GM23248 (cell line): ENCODE measurements at regions not wholly inside any gene's neighbourhood (a gene's known extent, or its start where the extent isn't known, plus 50 kb on each side); places are given as distances from the start of the nearest gene placed in this dataset.

Source experiments
- DNase-seq: peaks from one replicate; pipeline ENCODE4 v3.0.0-alpha.2; 2015
- H2AFZ ChIP-seq: fragments of 200-600 bp; sonication (generic); 2 replicates; pipeline ENCODE4 v1.6.1; 2016; ENCODE audit warnings: antibody characterized with exemption
- H3F3A ChIP-seq: fragments of 200-600 bp; sonication (generic); 2 replicates; pipeline ENCODE4 v1.6.1; 2016; ENCODE audit warnings: mild to moderate bottlenecking, antibody characterized with exemption, mixed run types; ENCODE audit not compliant: insufficient read depth
- H3K27ac ChIP-seq: fragments of 200-600 bp; sonication (generic); 2 replicates; pipeline ENCODE4 v1.5.1; 2016; ENCODE audit warnings: mild to moderate bottlenecking
- H3K27me3 ChIP-seq: fragments of 200-600 bp; sonication (generic); replicated peaks from 2 replicates; pipeline ENCODE4 v1.6.1; 2016; ENCODE audit warnings: mild to moderate bottlenecking; ENCODE audit not compliant: insufficient read depth
- H3K36me3 ChIP-seq: fragments of 200-600 bp; sonication (generic); 2 replicates; pipeline ENCODE4 v1.6.1; 2016; ENCODE audit warnings: low read depth, mild to moderate bottlenecking
- H3K4me1 ChIP-seq: fragments of 200-600 bp; sonication (generic); 2 replicates; pipeline ENCODE4 v1.6.1; 2016; ENCODE audit warnings: mild to moderate bottlenecking; ENCODE audit not compliant: insufficient read depth
- H3K4me2 ChIP-seq: fragments of 200-600 bp; sonication (generic); one replicate; pipeline ENCODE4 v1.6.1; 2016; ENCODE audit warnings: mild to moderate bottlenecking; ENCODE audit not compliant: unreplicated experiment
- H3K4me3 ChIP-seq: fragments of 200-600 bp; sonication (generic); 2 replicates; pipeline ENCODE4 v1.5.1; 2016; ENCODE audit warnings: mild to moderate bottlenecking
- H3K79me2 ChIP-seq: fragments of 200-600 bp; sonication (generic); 2 replicates; pipeline ENCODE4 v1.6.1; 2016; ENCODE audit warnings: mild to moderate bottlenecking; ENCODE audit not compliant: insufficient read depth
- H3K9ac ChIP-seq: fragments of 200-600 bp; sonication (generic); 2 replicates; pipeline ENCODE4 v1.6.1; 2016; ENCODE audit warnings: mild to moderate bottlenecking
- H3K9me2 ChIP-seq: fragments of 200-600 bp; sonication (generic); 2 replicates; pipeline ENCODE4 v1.6.1; 2016; ENCODE audit warnings: mixed run types, mild to moderate bottlenecking, moderate library complexity; ENCODE audit not compliant: insufficient read depth
- H3K9me3 ChIP-seq: fragments of 200-600 bp; sonication (generic); one replicate; pipeline ENCODE4 v1.6.1; 2017; ENCODE audit warnings: low read depth
- H4K20me1 ChIP-seq: fragments of 200-600 bp; sonication (generic); 2 replicates; pipeline ENCODE4 v1.6.0; 2016; ENCODE audit not compliant: insufficient read depth
- EZH2 ChIP-seq: fragments of 200-600 bp; sonication (generic); IDR thresholded peaks from 2 replicates; pipeline ENCODE4 v1.6.1; 2018; ENCODE audit warnings: antibody characterized with exemption, mild to moderate bottlenecking; ENCODE audit not compliant: insufficient read depth, poor library complexity, severe bottlenecking
- EZH2phosphoT487 ChIP-seq: fragments of 200-600 bp; sonication (generic); IDR thresholded peaks from 2 replicates; pipeline ENCODE4 v1.6.1; 2018; ENCODE audit warnings: antibody characterized with exemption, moderate library complexity, mild to moderate bottlenecking, low read depth; ENCODE audit not compliant: insufficient read depth
- WGBS, 2 experiments: methylation state at CpG; one replicate each; pipeline ENCODE4 v1.1.6; 2015 to 2017; ENCODE audit warnings: low lambda C conversion rate in 2 of 2, low coverage in 1 of 2; ENCODE audit errors: missing lambda C conversion rate in 2 of 2; 5-methylcytosine and 5-hydroxymethylcytosine counted together
- in situ Hi-C: fragments of 300-500 bp; cut with MboI; formaldehyde crosslinking; loops from 2 replicates; pipeline ENCODE4 v1.15.0; 2020

GRCh38 chr19:34596115-34596514 lies 80.8 kb downstream of the SCGB2B2 start:
- no peaks in the 10 kb centered on the region for H4K20me1 ChIP-seq
- no peak for DNase-seq
- H3K9me2 ChIP-seq = no peaks in the 10 kb centered on the region
- H3K4me2 ChIP-seq = no peak overlapping the region
- H3K27ac ChIP-seq = no peak overlapping the region
- no peak overlapping the region for H3K9ac ChIP-seq
- no peak overlapping the region for H2AFZ ChIP-seq
- no peaks in the 10 kb centered on the region for H3K27me3 ChIP-seq
- in situ Hi-C loops = no loop called here
- H3K4me1 ChIP-seq = no peaks in the 10 kb centered on the region
- WGBS, 2 experiments = 65 to 68% methylated on average over 13 of the region's 13 CpGs
- no peak overlapping the region for H3K4me3 ChIP-seq
- H3K36me3 ChIP-seq = no peaks in the 10 kb centered on the region
- H3F3A ChIP-seq = no peaks in the 10 kb centered on the region
- TF ChIP-seq EZH2 = no peak
- TF ChIP-seq EZH2phosphoT487 = no peak
- H3K9me3 ChIP-seq = no peaks in the 10 kb centered on the region
- H3K79me2 ChIP-seq = no peaks in the 10 kb centered on the region

- DNase-seq = no peak
- in situ Hi-C loops = no loop called here
- H4K20me1 ChIP-seq = no peaks in the 10 kb centered on the region
- H3K9me3 ChIP-seq = no peaks in the 10 kb centered on the region
- no peaks in the 10 kb centered on the region for H3K36me3 ChIP-seq
- no peak overlapping the region for H3K27ac ChIP-seq
- H2AFZ ChIP-seq = no peak overlapping the region
- 58 to 63% methylated on average over 10 of the region's 10 CpGs for WGBS, 2 experiments
- H3K27me3 ChIP-seq = no peaks in the 10 kb centered on the region
- H3K9ac ChIP-seq = no peak overlapping the region
- no peaks in the 10 kb centered on the region for H3K79me2 ChIP-seq
- H3K4me2 ChIP-seq = no peak overlapping the region
- no peak for TF ChIP-seq EZH2
- no peak for TF ChIP-seq EZH2phosphoT487
- no peaks in the 10 kb centered on the region for H3K4me1 ChIP-seq
- H3K4me3 ChIP-seq = no peak overlapping the region
- no peaks in the 10 kb centered on the region for H3F3A ChIP-seq
- H3K9me2 ChIP-seq = no peaks in the 10 kb centered on the region
Measured at GRCh38 chr19:34595683-34596082, 81.3 kb downstream of the SCGB2B2 start.

- Histone ChIP-seq H3K4me3 (no peak overlapping the region), H3K27me3 (no peaks in the 10 kb centered on the region), H3F3A (no peaks in the 10 kb centered on the region), H3K4me2 (no peak overlapping the region), H3K9me3 (no peaks in the 10 kb centered on the region), H3K9me2 (no peaks in the 10 kb centered on the region), H4K20me1 (no peaks in the 10 kb centered on the region), H3K79me2 (no peaks in the 10 kb centered on the region), H3K4me1 (no peaks in the 10 kb centered on the region), H3K27ac (no peak overlapping the region), H2AFZ (no peak overlapping the region), H3K36me3 (no peaks in the 10 kb centered on the region), H3K9ac (no peak overlapping the region)
- in situ Hi-C loops = no loop called here
- DNase-seq = no peak
- no peak for TF ChIP-seq EZH2
- TF ChIP-seq EZH2phosphoT487 = no peak
- WGBS, 2 experiments = 32 to 40% methylated on average over 3 of the region's 3 CpGs
Measured at GRCh38 chr19:34590228-34590627, 86.7 kb downstream of the SCGB2B2 start.

GRCh38 chr19:34589730-34590129 lies 87.2 kb downstream of the SCGB2B2 start:
- no peaks in the 10 kb centered on the region for H3K36me3 ChIP-seq
- H3K9me2 ChIP-seq = no peaks in the 10 kb centered on the region
- H3K27me3 ChIP-seq = no peaks in the 10 kb centered on the region
- no peaks in the 10 kb centered on the region for H3K4me1 ChIP-seq
- no peaks in the 10 kb centered on the region for H3F3A ChIP-seq
- no peak overlapping the region for H2AFZ ChIP-seq
- no peaks in the 10 kb centered on the region for H4K20me1 ChIP-seq
- H3K9ac ChIP-seq = no peak overlapping the region
- no peaks in the 10 kb centered on the region for H3K79me2 ChIP-seq
- no peak overlapping the region for H3K4me3 ChIP-seq
- TF ChIP-seq EZH2phosphoT487 (no peak), EZH2 (no peak)
- no peak overlapping the region for H3K27ac ChIP-seq
- DNase-seq = no peak
- no peak overlapping the region for H3K4me2 ChIP-seq
- H3K9me3 ChIP-seq = no peaks in the 10 kb centered on the region
- in situ Hi-C loops = no loop called here
- 17 to 20% methylated on average over 2 of the region's 2 CpGs for WGBS, 2 experiments

GRCh38 chr19:34588846-34589245 lies 88.1 kb downstream of the SCGB2B2 start:
- no peak overlapping the region for H3K4me2 ChIP-seq
- 51 to 71% methylated on average over 2 of the region's 2 CpGs for WGBS, 2 experiments

More at GRCh38 chr19:34588846-34589245, 88.1 kb downstream of the SCGB2B2 start:
- Histone ChIP-seq H3K27ac (no peak overlapping the region), H3K4me1 (no peaks in the 10 kb centered on the region), H3K36me3 (no peaks in the 10 kb centered on the region), H3K9ac (no peak overlapping the region), H2AFZ (no peak overlapping the region), H3K79me2 (no peaks in the 10 kb centered on the region), H4K20me1 (no peaks in the 10 kb centered on the region), H3K9me2 (no peaks in the 10 kb centered on the region), H3K4me3 (no peak overlapping the region), H3F3A (no peaks in the 10 kb centered on the region), H3K27me3 (no peaks in the 10 kb centered on the region), H3K9me3 (no peaks in the 10 kb centered on the region)
- TF ChIP-seq EZH2 (no peak), EZH2phosphoT487 (no peak)
- DNase-seq = no peak
- in situ Hi-C loops = no loop called here
